Ishikawa (cell line): ENCODE measurements at regions not wholly inside any gene's neighbourhood (a gene's known extent, or its start where the extent isn't known, plus 50 kb on each side); places are given as distances from the start of the nearest gene placed in this dataset.

ENCODE experiments used
- NFIC ChIP-seq: IDR thresholded peaks from 2 replicates; pipeline ENCODE4 v1.6.1; 2012
- REST ChIP-seq: IDR thresholded peaks from 2 replicates; pipeline ENCODE4 v1.6.1; 2012; ENCODE audit warnings: low read depth, mild to moderate bottlenecking
- TAF1 ChIP-seq: IDR thresholded peaks from 2 replicates; pipeline ENCODE4 v1.6.1; 2012; ENCODE audit warnings: low read depth, mild to moderate bottlenecking
- YY1 ChIP-seq: IDR thresholded peaks from 2 replicates; pipeline ENCODE4 v1.6.1; 2012; ENCODE audit warnings: low read depth

GRCh38 chr5:62044989-62045388 is 261.0 kb upstream of the KIF2A start:
- no peak for TF ChIP-seq REST
- no peak for TF ChIP-seq NFIC
- no peak for TF ChIP-seq YY1
- TF ChIP-seq TAF1, result no peak
